ENCODE measurements at regions not wholly inside any gene's neighbourhood (a gene's known extent, or its start where the extent isn't known, plus 50 kb on each side); places are given as distances from the start of the nearest gene placed in this dataset.

- TF ChIP-seq, protein P1, sequence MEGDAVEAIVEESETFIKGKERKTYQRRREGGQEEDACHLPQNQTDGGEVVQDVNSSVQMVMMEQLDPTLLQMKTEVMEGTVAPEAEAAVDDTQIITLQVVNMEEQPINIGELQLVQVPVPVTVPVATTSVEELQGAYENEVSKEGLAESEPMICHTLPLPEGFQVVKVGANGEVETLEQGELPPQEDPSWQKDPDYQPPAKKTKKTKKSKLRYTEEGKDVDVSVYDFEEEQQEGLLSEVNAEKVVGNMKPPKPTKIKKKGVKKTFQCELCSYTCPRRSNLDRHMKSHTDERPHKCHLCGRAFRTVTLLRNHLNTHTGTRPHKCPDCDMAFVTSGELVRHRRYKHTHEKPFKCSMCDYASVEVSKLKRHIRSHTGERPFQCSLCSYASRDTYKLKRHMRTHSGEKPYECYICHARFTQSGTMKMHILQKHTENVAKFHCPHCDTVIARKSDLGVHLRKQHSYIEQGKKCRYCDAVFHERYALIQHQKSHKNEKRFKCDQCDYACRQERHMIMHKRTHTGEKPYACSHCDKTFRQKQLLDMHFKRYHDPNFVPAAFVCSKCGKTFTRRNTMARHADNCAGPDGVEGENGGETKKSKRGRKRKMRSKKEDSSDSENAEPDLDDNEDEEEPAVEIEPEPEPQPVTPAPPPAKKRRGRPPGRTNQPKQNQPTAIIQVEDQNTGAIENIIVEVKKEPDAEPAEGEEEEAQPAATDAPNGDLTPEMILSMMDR (IDR thresholded peaks at IDR 0.05) = no peak
- no peak for TF ChIP-seq POLR2A (IDR thresholded peaks at IDR 0.05)
Measured at GRCh38 chr7:84446991-84447480, 252.4 kb upstream of the SEMA3A start.

All from right lobe of liver (tissue), 4 donors.